HepG2 (cell line): ENCODE measurements at regions not wholly inside any gene's neighbourhood (a gene's known extent, or its start where the extent isn't known, plus 50 kb on each side); places are given as distances from the start of the nearest gene placed in this dataset.

Experiments
- CTCF ChIP-seq: sonication (generic); formaldehyde crosslinking; IDR thresholded peaks from 2 replicates; pipeline ENCODE4 v1.5.0; 2020; ENCODE audit warnings: mild to moderate bottlenecking, missing genetic modification reagents, moderate library complexity
- E2F1 ChIP-seq: sonication (generic); formaldehyde crosslinking; IDR thresholded peaks from 2 replicates; pipeline ENCODE4 v1.5.0; 2020; ENCODE audit warnings: missing genetic modification reagents
- ELF3 ChIP-seq: IDR thresholded peaks from 2 replicates; pipeline ENCODE4 v1.6.1; 2016; ENCODE audit warnings: missing genetic modification reagents, missing compliant biosample characterization
- ETV6 ChIP-seq: sonication (generic); formaldehyde crosslinking; conservative IDR thresholded peaks from 2 replicates; pipeline ENCODE4 v1.4.0; 2020; ENCODE audit warnings: missing genetic modification reagents
- MEF2D ChIP-seq: sonication (generic); formaldehyde crosslinking; IDR thresholded peaks from 2 replicates; pipeline ENCODE4 v1.5.1; 2020; ENCODE audit warnings: mild to moderate bottlenecking, missing genetic modification reagents
- MXD1 ChIP-seq: sonication (generic); formaldehyde crosslinking; IDR thresholded peaks from 2 replicates; pipeline ENCODE4 v1.4.0; 2020; ENCODE audit warnings: mild to moderate bottlenecking, missing genetic modification reagents
- MXI1 ChIP-seq: IDR thresholded peaks from 3 replicates; pipeline ENCODE4 v1.6.1; 2012; ENCODE audit warnings: low read depth, low read length, inconsistent platforms, borderline replicate concordance
- NR1H2 ChIP-seq: sonication (generic); formaldehyde crosslinking; IDR thresholded peaks from 2 replicates; pipeline ENCODE4 v1.8.1; 2022; ENCODE audit warnings: low read depth, missing genetic modification reagents, borderline replicate concordance
- NR2F2 ChIP-seq: IDR thresholded peaks from 2 replicates; pipeline ENCODE4 v1.6.1; 2012; ENCODE audit warnings: low read depth, inconsistent platforms, borderline replicate concordance
- RELA ChIP-seq: sonication (generic); formaldehyde crosslinking; IDR thresholded peaks from 2 replicates; pipeline ENCODE4 v1.4.0; 2020; ENCODE audit warnings: missing genetic modification reagents
- REPIN1 ChIP-seq: sonication (generic); formaldehyde crosslinking; IDR thresholded peaks from 2 replicates; pipeline ENCODE4 v1.8.0; 2022; ENCODE audit warnings: missing genetic modification reagents, low read depth, mild to moderate bottlenecking, borderline replicate concordance
- SP140L ChIP-seq: sonication (generic); formaldehyde crosslinking; IDR thresholded peaks from 2 replicates; pipeline ENCODE4 v1.4.0; 2020; ENCODE audit warnings: missing genetic modification reagents, borderline replicate concordance
- SSRP1 ChIP-seq: IDR thresholded peaks from 2 replicates; pipeline ENCODE4 v1.6.1; 2016; ENCODE audit warnings: control low read depth
- ZBTB25 ChIP-seq: IDR thresholded peaks from 2 replicates; pipeline ENCODE4 v1.6.1; 2018; ENCODE audit warnings: missing genetic modification reagents
- ZNF17 ChIP-seq: sonication (generic); formaldehyde crosslinking; IDR thresholded peaks from 2 replicates; pipeline ENCODE4 v1.5.0; 2020; ENCODE audit warnings: mild to moderate bottlenecking, missing genetic modification reagents
- ZNF207 ChIP-seq: fragments of 450-650 bp; IDR thresholded peaks from 2 replicates; pipeline ENCODE4 v1.6.1; 2016; ENCODE audit warnings: antibody characterized with exemption, borderline replicate concordance
- ZNF350 ChIP-seq: sonication (generic); formaldehyde crosslinking; IDR thresholded peaks from 2 replicates; pipeline ENCODE4 v1.4.0; 2020; ENCODE audit warnings: mild to moderate bottlenecking, low read depth, missing genetic modification reagents, borderline replicate concordance
- ZNF558 ChIP-seq: sonication (generic); formaldehyde crosslinking; IDR thresholded peaks from 2 replicates; pipeline ENCODE4 v1.9.0; 2022; ENCODE audit warnings: mild to moderate bottlenecking, missing genetic modification reagents, borderline replicate concordance
- ZNF607 ChIP-seq: sonication (generic); formaldehyde crosslinking; IDR thresholded peaks from 2 replicates; pipeline ENCODE4 v1.5.1; 2020; ENCODE audit warnings: missing genetic modification reagents, mild to moderate bottlenecking, borderline replicate concordance
- ZNF644 ChIP-seq: IDR thresholded peaks from 2 replicates; pipeline ENCODE4 v1.6.1; 2016; ENCODE audit warnings: low read depth
- ZNF792 ChIP-seq: IDR thresholded peaks from 2 replicates; pipeline ENCODE4 v1.6.1; 2016

- TF ChIP-seq ELF3 (CRISPR knock-in tag) (no peak), ZNF792 (CRISPR knock-in tag) (no peak), ZNF644 (CRISPR knock-in tag) (peak; percentile 63; the same call in 1 of the 2 replicates), MXI1 (no peak), RELA (CRISPR knock-in tag) (no peak), E2F1 (no peak), MXD1 (CRISPR knock-in tag) (no peak), ETV6 (CRISPR knock-in tag) (no peak), ZNF607 (CRISPR knock-in tag) (no peak), SP140L (CRISPR knock-in tag) (no peak), NR1H2 (CRISPR knock-in tag) (no peak), ZBTB25 (CRISPR knock-in tag) (no peak), ZNF350 (CRISPR knock-in tag) (no peak), ZNF558 (no peak), ZNF17 (CRISPR knock-in tag) (no peak), SSRP1 (CRISPR knock-in tag) (no peak), CTCF (CRISPR knock-in tag) (peak; percentile 59), MEF2D (CRISPR knock-in tag) (no peak), NR2F2 (no peak), REPIN1 (CRISPR knock-in tag) (no peak), ZNF207 (no peak)
Measured at GRCh38 chr4:55184600-55185523, 59.5 kb upstream of the KDR start (continued).
